Ovary (tissue), 7 donors: ENCODE measurements at regions not wholly inside any gene's neighbourhood (a gene's known extent, or its start where the extent isn't known, plus 50 kb on each side); places are given as distances from the start of the nearest gene placed in this dataset.

Experiments used
- DNase-seq, 5 donors: peaks; one replicate each; pipeline ENCODE4 v3.0.0-alpha.2; 2019 to 2020
- H3K27ac ChIP-seq, 2 donors: fragments of 200-600 bp; one replicate each; pipeline versions ENCODE4 v1.5.1 to v1.8.0; 2019 to 2022
- H3K27me3 ChIP-seq: fragments of 200-600 bp; one replicate; pipeline ENCODE4 v1.8.0; 2022
- H3K36me3 ChIP-seq: fragments of 200-600 bp; sonication (generic); one replicate; pipeline ENCODE4 v1.5.1; 2019
- H3K4me1 ChIP-seq: one replicate; pipeline ENCODE4 v1.8.1; 2013; ENCODE audit warnings: mild to moderate bottlenecking, moderate library complexity; ENCODE audit not compliant: insufficient read depth
- H3K4me3 ChIP-seq: fragments of 200-600 bp; sonication (generic); one replicate; pipeline ENCODE4 v1.5.1; 2017
- H3K9me3 ChIP-seq, 2 donors: fragments of 200-600 bp in 1 of 2; sonication (generic) in 1 of 2; one replicate each; pipeline versions ENCODE4 v1.5.1 to v1.8.1; 2013 to 2019; ENCODE audit warnings: mild to moderate bottlenecking in 1 of 2, moderate library complexity in 1 of 2
- EP300 ChIP-seq: sonication (generic); formaldehyde crosslinking; IDR thresholded peaks from one replicate; pipeline ENCODE4 v1.6.1; 2017; ENCODE audit warnings: antibody characterized with exemption
- POLR2A ChIP-seq: fragments of 450-650 bp; IDR thresholded peaks from one replicate; pipeline ENCODE4 v1.6.1; 2017; ENCODE audit warnings: antibody characterized with exemption, mild to moderate bottlenecking, moderate library complexity
- WGBS, 3 donors: extraction: QIAGEN DNeasy Blood & Tissue Kit in 1 of 3; methylation state at CpG; one replicate each; pipeline versions ENCODE4 v1.1.5 to v1.1.7; 2013 to 2017; 5-methylcytosine and 5-hydroxymethylcytosine counted together
- intact Hi-C, 4 donors: fragments of 100-400 bp; cut with DNase I; formaldehyde crosslinking; loops; one replicate each; pipeline versions ENCODE4 v1.11.0 to v1.15.1; 2022 to 2023
- TF ChIP-seq, protein P1 (sequence below), 3 donors: fragments of 450-650 bp in 2 of 3; fragments of 200-600 bp in 1 of 3; IDR thresholded peaks; one replicate each; pipeline versions ENCODE4 v1.5.1 to v1.8.0; 2016 to 2022; ENCODE audit warnings: antibody characterized with exemption in 3 of 3, mild to moderate bottlenecking in 1 of 3
- donor health status: DM: no; HTN: no; CAD: no; lungs with moderate emphysema.
- donor health status: DM: no; HTN: no; CAD: no.
- donor health status: Bipolar disorder and iron deficiency.
- donor health status: DM: no; HTN: no; CAD: no.
- donor health status: DM: yes; HTN: yes; CAD: no.

GRCh38 chr3:28590216-28590615, 241.6 kb upstream of the AZI2 start:
- no peak overlapping the region for H3K27ac ChIP-seq
- TF ChIP-seq, protein P1, sequence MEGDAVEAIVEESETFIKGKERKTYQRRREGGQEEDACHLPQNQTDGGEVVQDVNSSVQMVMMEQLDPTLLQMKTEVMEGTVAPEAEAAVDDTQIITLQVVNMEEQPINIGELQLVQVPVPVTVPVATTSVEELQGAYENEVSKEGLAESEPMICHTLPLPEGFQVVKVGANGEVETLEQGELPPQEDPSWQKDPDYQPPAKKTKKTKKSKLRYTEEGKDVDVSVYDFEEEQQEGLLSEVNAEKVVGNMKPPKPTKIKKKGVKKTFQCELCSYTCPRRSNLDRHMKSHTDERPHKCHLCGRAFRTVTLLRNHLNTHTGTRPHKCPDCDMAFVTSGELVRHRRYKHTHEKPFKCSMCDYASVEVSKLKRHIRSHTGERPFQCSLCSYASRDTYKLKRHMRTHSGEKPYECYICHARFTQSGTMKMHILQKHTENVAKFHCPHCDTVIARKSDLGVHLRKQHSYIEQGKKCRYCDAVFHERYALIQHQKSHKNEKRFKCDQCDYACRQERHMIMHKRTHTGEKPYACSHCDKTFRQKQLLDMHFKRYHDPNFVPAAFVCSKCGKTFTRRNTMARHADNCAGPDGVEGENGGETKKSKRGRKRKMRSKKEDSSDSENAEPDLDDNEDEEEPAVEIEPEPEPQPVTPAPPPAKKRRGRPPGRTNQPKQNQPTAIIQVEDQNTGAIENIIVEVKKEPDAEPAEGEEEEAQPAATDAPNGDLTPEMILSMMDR (IDR thresholded peaks at IDR 0.05): no peak
- TF ChIP-seq POLR2A: no peak
- TF ChIP-seq EP300: no peak
- WGBS, 3 donors: 54 to 83% (median 60%) methylated on average over 2 of the region's 2 CpGs
- intact Hi-C loops: no loop called here
- no peaks in the 10 kb centered on the region for H3K9me3 ChIP-seq
- no peak overlapping the region for H3K4me3 ChIP-seq
- no peaks in the 10 kb centered on the region for H3K36me3 ChIP-seq
- no peaks in the 10 kb centered on the region for H3K27me3 ChIP-seq
- no peaks in the 10 kb centered on the region for H3K4me1 ChIP-seq
- no peak for DNase-seq

DNA sequence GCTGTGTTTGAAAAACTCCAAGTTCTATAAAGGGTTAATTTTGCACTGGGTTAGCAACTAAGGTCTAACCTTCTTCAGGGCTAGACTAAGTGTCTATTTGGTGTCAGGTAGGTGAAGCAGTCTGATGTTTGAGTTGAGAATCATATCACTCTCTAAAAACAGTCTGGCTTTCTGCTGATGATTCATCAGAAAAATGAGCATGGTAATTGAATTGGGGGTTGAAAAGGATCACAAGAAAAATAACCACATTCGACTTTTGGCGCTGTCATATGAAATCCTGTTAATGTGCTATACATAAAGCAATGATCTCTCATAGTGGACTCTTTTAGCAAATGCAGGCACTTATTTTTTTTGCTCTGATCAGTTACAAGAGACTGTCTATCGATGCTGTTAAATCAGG, 242.2 kb upstream of the AZI2 start:
- WGBS, 3 donors: 46 to 86% (median 62%) methylated on average over 3 of the region's 3 CpGs
- intact Hi-C loops: no loop called here
- no peaks in the 10 kb centered on the region for H3K9me3 ChIP-seq
- TF ChIP-seq EP300: no peak
- no peak for TF ChIP-seq POLR2A
- TF ChIP-seq, protein P1 (IDR thresholded peaks at IDR 0.05): no peak
- H3K27ac ChIP-seq: no peak overlapping the region
- H3K36me3 ChIP-seq: no peaks in the 10 kb centered on the region
- H3K27me3 ChIP-seq: no peaks in the 10 kb centered on the region
- H3K4me3 ChIP-seq: no peak overlapping the region
- no peak for DNase-seq
- no peaks in the 10 kb centered on the region for H3K4me1 ChIP-seq

DNA sequence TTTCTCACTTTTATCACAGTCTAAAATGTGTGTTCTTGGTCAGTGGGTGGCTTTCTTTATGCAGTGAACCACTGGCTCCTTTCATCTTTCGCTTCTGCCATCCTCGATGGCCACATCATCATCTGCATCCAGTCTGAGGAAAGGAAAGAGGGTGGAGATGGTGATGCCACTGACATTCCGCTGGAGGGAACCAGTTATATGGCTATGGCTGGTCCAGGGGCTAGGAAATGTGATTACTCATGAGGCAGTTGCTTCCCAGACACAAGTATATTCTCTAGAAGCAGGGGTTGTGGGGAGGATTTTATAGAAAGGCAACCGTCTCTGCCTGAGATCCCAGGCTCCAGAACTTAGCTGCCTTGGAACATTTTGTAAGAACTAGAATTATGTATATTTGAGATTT, 246.7 kb upstream of the AZI2 start:
- Histone ChIP-seq H3K4me3 (no peak overlapping the region), H3K36me3 (no peaks in the 10 kb centered on the region), H3K9me3 (no peaks in the 10 kb centered on the region), H3K27me3 (no peaks in the 10 kb centered on the region), H3K4me1 (no peaks in the 10 kb centered on the region), H3K27ac (no peak overlapping the region)
- intact Hi-C loops: no loop called here
- no peak for DNase-seq
- TF ChIP-seq EP300: no peak
- TF ChIP-seq POLR2A: no peak
- TF ChIP-seq, protein P1 (IDR thresholded peaks at IDR 0.05): no peak
- 95 to 97% (median 97%) methylated on average over 4 of the region's 4 CpGs for WGBS, 3 donors

DNA sequence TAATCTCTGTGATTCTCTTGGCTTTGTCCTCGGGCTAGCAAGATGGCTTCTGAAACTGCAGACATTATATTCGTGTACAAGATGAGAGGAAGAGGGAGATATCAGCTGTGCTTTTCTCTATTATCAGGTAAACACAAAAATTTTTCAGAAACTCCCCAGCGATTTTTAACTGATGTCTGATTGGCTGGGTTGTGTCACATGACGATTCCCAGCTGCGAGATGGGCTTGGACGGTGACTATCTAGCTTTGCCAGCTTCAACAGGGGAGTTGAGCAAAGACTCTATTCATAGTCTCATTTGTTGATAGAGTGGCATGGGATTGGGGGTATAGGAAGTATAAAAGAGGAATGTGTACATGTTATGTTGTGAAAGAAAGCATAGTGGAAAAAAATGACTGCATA, 248.8 kb upstream of the AZI2 start:
- TF ChIP-seq, protein P1 (IDR thresholded peaks at IDR 0.05): no peak
- TF ChIP-seq POLR2A (no peak), EP300 (no peak)
- WGBS, 3 donors: 59 to 80% (median 61%) methylated on average over 6 of the region's 6 CpGs
- intact Hi-C loops: no loop called here
- Histone ChIP-seq H3K27me3 (no peaks in the 10 kb centered on the region), H3K4me1 (no peaks in the 10 kb centered on the region), H3K4me3 (no peak overlapping the region), H3K9me3 (no peaks in the 10 kb centered on the region), H3K36me3 (no peaks in the 10 kb centered on the region), H3K27ac (no peak overlapping the region)
- DNase-seq: no peak

- 90 to 93% (median 92%) methylated on average over 4 of the region's 4 CpGs for WGBS, 3 donors
- Histone ChIP-seq H3K4me1 (no peaks in the 10 kb centered on the region), H3K9me3 (no peaks in the 10 kb centered on the region), H3K36me3 (no peaks in the 10 kb centered on the region), H3K27ac (no peak overlapping the region), H3K4me3 (no peak overlapping the region), H3K27me3 (no peaks in the 10 kb centered on the region)
- TF ChIP-seq EP300 (no peak), POLR2A (no peak)
- TF ChIP-seq, protein P1 (IDR thresholded peaks at IDR 0.05): no peak
- no peak for DNase-seq
- intact Hi-C loops: no loop called here
These were observed 249.5 kb upstream of the AZI2 start for GRCh38 chr3:28598165-28598564.
